ENCODE measurements at regions not wholly inside any gene's neighbourhood (a gene's known extent, or its start where the extent isn't known, plus 50 kb on each side); places are given as distances from the start of the nearest gene placed in this dataset.

DNA sequence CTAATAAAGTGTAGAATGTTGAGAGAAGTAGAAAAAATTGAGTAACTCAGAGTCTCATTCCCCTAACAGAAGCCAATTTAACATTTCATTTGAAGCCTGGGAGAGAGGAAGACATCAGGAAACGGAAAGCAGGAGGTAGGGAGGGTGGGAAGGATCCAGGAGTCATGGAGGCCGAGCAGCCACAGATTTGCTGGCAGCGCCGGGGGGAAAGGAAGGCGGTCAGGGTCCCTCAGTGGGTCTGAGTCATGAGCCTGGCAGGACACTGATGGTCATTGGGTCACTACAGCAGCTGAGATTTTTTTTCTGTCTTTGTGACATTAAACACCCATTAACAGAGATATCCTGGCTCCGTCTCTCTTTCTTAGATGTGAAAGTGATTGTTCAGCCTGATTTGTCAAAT, 248.1 kb downstream of the EFNB2 start:
- POLR2A ChIA-PET: no interaction called here
- H3K4me2 ChIP-seq (ENCODE audit: low read length): no peak overlapping the region
- intact Hi-C loops (cut with micrococcal nuclease): no loop called here

DNA sequence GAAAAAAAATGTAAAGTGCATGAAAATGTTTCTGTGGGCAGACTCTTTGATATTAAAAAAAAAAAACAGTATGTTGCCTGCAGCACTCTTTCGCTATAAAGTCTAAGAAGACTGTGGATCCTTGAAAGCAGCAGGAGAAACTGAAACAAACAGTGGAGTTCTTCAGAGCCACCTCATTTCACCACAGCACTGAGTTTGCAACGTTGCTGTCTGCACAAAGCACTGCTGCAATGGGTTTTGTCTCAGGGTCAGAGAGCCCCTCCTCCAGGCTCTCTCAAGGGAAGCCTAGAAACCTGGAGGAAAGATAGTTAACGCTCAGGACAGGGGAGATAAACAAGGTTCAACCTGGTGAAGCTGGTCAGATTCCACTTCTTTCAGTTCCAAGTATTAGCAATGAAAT, 248.7 kb downstream of the EFNB2 start:
- Histone ChIP-seq H3K27ac (ENCODE audit: low read depth, low read length) (no peak overlapping the region), H2AFZ (ENCODE audit: low read depth, low read length, poor library complexity, severe bottlenecking) (no peak overlapping the region), H4K20me1 (ENCODE audit: insufficient read depth) (no peaks in the 10 kb centered on the region), H3K9me2 (ENCODE audit: insufficient read depth) (no peaks in the 10 kb centered on the region), H3K4me1 (ENCODE audit: control insufficient read depth in 1 of 2, insufficient read depth in 2 of 2, low read length in 2 of 2) (no peaks in the 10 kb centered on the region), H3K36me3 (ENCODE audit: control insufficient read depth in 1 of 2, insufficient read depth in 2 of 2, low read length in 2 of 2) (no peaks in the 10 kb centered on the region), H3K27me3 (ENCODE audit: insufficient read depth, low read length) (no peaks in the 10 kb centered on the region), H3K4me3 (replicated peaks in 1 of 2; ENCODE audit: low read depth in 1 of 2, low read length in 2 of 2) (no peak overlapping the region), H3K4me2 (ENCODE audit: low read length) (no peak overlapping the region), H3K9ac (ENCODE audit: low read length) (no peak overlapping the region), H3K79me2 (ENCODE audit: insufficient read depth, low read length) (no peaks in the 10 kb centered on the region), H3K9me3 (ENCODE audit: control insufficient read depth in 1 of 2, insufficient read depth in 1 of 2, low read depth in 1 of 2, low read length in 2 of 2) (no peaks in the 10 kb centered on the region)
- RAD21 ChIA-PET (ENCODE audit: low non-redundant PET in 1 of 2, low total read pairs in 2 of 2, uncharacterized antibody in 2 of 2, unreplicated experiment in 2 of 2): no interaction called here
- DNase-seq (ENCODE audit: low read depth, low spot score) (no peak), ATAC-seq (no peak)
- intact Hi-C loops (cut with micrococcal nuclease): no loop called here
- POLR2A ChIA-PET: no interaction called here
- CTCF ChIA-PET: no interaction called here
- BruUV-seq (replicated peaks): no TSS peak
- TF ChIP-seq EZH2phosphoT487 (IDR thresholded peaks at IDR 0.05; ENCODE audit: borderline replicate concordance) (no peak), CTCF (IDR thresholded peaks at IDR 0.05 in 2 of 3, conservative IDR thresholded peaks at IDR 0.05 in 1 of 3; ENCODE audit: borderline replicate concordance in 1 of 3, insufficient read depth in 1 of 3, low read depth in 2 of 3, low read length in 2 of 3) (no peak), CBX3 (IDR thresholded peaks at IDR 0.05; ENCODE audit: low read depth) (no peak), SP1 (IDR thresholded peaks at IDR 0.05; ENCODE audit: low read depth) (no peak), SRF (IDR thresholded peaks at IDR 0.05; ENCODE audit: low read depth) (no peak), SIN3A (IDR thresholded peaks at IDR 0.05; ENCODE audit: low read depth) (no peak), ZFX (IDR thresholded peaks at IDR 0.05) (no peak), ZNF274 (IDR thresholded peaks at IDR 0.05; ENCODE audit: low read depth, low read length) (no peak), EGR1 (IDR thresholded peaks at IDR 0.05; ENCODE audit: low read depth) (no peak), EZH2 (IDR thresholded peaks at IDR 0.05) (no peak), ZBTB33 (IDR thresholded peaks at IDR 0.05; ENCODE audit: extremely low read depth, insufficient replicate concordance, low read length) (no peak), MAX (IDR thresholded peaks at IDR 0.05) (no peak), FOSL1 (IDR thresholded peaks at IDR 0.05; ENCODE audit: low read depth) (no peak)

More for the DNA sequence above, 248.1 kb downstream of the EFNB2 start:
- RAD21 ChIA-PET (ENCODE audit: low non-redundant PET in 1 of 2, low total read pairs in 2 of 2, uncharacterized antibody in 2 of 2, unreplicated experiment in 2 of 2): no interaction called here
- ATAC-seq (no peak), DNase-seq (ENCODE audit: low read depth, low spot score) (no peak)
- Histone ChIP-seq H4K20me1 (ENCODE audit: insufficient read depth) (no peaks in the 10 kb centered on the region), H3K27me3 (ENCODE audit: insufficient read depth, low read length) (no peaks in the 10 kb centered on the region), H3K79me2 (ENCODE audit: insufficient read depth, low read length) (no peaks in the 10 kb centered on the region), H3K27ac (ENCODE audit: low read depth, low read length) (no peak overlapping the region), H3K36me3 (ENCODE audit: control insufficient read depth in 1 of 2, insufficient read depth in 2 of 2, low read length in 2 of 2) (no peaks in the 10 kb centered on the region), H3K4me3 (replicated peaks in 1 of 2; ENCODE audit: low read depth in 1 of 2, low read length in 2 of 2) (no peak overlapping the region), H3K9me2 (ENCODE audit: insufficient read depth) (no peaks in the 10 kb centered on the region), H3K4me1 (ENCODE audit: control insufficient read depth in 1 of 2, insufficient read depth in 2 of 2, low read length in 2 of 2) (no peaks in the 10 kb centered on the region), H3K9ac (ENCODE audit: low read length) (no peak overlapping the region), H2AFZ (ENCODE audit: low read depth, low read length, poor library complexity, severe bottlenecking) (no peak overlapping the region), H3K9me3 (ENCODE audit: control insufficient read depth in 1 of 2, insufficient read depth in 1 of 2, low read depth in 1 of 2, low read length in 2 of 2) (no peaks in the 10 kb centered on the region)
- CTCF ChIA-PET: no interaction called here
- TF ChIP-seq MAX (IDR thresholded peaks at IDR 0.05) (no peak), ELF1 (IDR thresholded peaks at IDR 0.05; ENCODE audit: borderline replicate concordance, low read depth) (no peak), ATF3 (IDR thresholded peaks at IDR 0.05) (no peak), EZH2 (IDR thresholded peaks at IDR 0.05) (no peak), JUND (IDR thresholded peaks at IDR 0.05) (no peak), ZFX (IDR thresholded peaks at IDR 0.05) (no peak), EGR1 (IDR thresholded peaks at IDR 0.05; ENCODE audit: low read depth) (no peak)
- no TSS peak for BruUV-seq (replicated peaks)

All from HCT116 (cell line).